HUES6 (cell line): ENCODE measurements at regions not wholly inside any gene's neighbourhood (a gene's known extent, or its start where the extent isn't known, plus 50 kb on each side); places are given as distances from the start of the nearest gene placed in this dataset.
A peak's percentile ranks its signal among the peaks of the same experiment; 100 is the strongest.

Experiments used
- H3K27ac ChIP-seq: 2 replicates; pipeline ENCODE4 v1.7.0; 2013; ENCODE audit warnings: low read depth, mild to moderate bottlenecking, low read length, inconsistent platforms
- H3K27me3 ChIP-seq: 2 replicates; pipeline ENCODE4 v1.6.1; 2013; ENCODE audit warnings: low read length; ENCODE audit not compliant: control insufficient read depth, insufficient read depth
- H3K36me3 ChIP-seq: 2 replicates; pipeline ENCODE4 v1.6.1; 2013; ENCODE audit warnings: low read length; ENCODE audit not compliant: control insufficient read depth, insufficient read depth
- H3K4me1 ChIP-seq: 2 replicates; pipeline ENCODE4 v1.6.1; 2013; ENCODE audit warnings: low read length; ENCODE audit not compliant: control insufficient read depth, insufficient read depth
- H3K4me3 ChIP-seq: 2 replicates; pipeline ENCODE4 v1.5.1; 2013; ENCODE audit warnings: low read depth, low read length
- H3K9ac ChIP-seq: one replicate; pipeline ENCODE4 v1.6.1; 2013; ENCODE audit warnings: mild to moderate bottlenecking, low read length
- H3K9me3 ChIP-seq: 2 replicates; pipeline ENCODE4 v1.6.1; 2013; ENCODE audit warnings: low read depth, low read length; ENCODE audit not compliant: control insufficient read depth, insufficient read depth

DNA sequence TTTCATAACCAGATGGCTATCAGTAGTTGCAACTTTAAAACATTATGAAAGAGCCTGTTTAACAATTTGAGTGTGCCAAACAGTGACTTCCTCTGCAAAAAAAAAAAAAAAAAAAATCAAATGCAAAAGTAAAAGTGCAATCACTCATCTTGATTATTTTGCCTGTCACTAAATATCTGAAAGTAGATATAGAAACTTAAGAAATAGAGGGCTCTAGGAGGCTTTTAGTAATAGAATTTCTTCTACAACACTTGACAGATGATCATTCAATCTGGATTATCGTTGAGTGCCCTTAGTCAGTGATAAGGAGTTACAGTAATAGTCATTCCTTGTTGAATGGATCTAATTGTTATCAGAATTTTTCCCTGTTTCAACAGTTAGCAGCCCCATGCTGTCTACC, 101.8 kb downstream of the CETN3 start:
- Histone ChIP-seq H3K27me3 (no peaks in the 10 kb centered on the region), H3K36me3 (no peaks in the 10 kb centered on the region), H3K9ac (no peak overlapping the region), H3K27ac (no peak overlapping the region), H3K4me3 (no peak overlapping the region), H3K4me1 (peaks cover 16% of the 10 kb centered on the region; the same call in 1 of the 2 replicates), H3K9me3 (no peaks in the 10 kb centered on the region)

DNA sequence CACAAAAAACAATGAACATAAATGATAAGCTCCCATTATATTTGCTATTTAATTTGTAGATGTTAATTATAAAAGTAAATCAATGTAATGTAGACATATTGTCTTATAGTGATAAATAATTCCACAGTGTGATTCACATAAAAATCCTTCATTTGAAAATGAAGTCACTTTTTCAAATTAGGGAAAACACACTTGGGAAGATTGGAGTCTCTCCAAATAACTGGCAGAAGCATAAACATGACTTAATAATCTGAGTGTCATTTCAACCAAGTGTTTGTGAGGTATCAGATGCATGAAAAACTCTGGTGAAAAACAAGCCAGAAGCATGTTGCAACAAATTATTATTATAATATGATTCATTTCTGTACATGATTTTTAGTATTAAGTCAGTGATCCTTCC, 102.2 kb downstream of the CETN3 start:
- no peak overlapping the region for H3K27ac ChIP-seq
- no peaks in the 10 kb centered on the region for H3K9me3 ChIP-seq
- no peak overlapping the region for H3K9ac ChIP-seq
- peaks cover 16% of the 10 kb centered on the region; the same call in 1 of the 2 replicates for H3K4me1 ChIP-seq
- H3K27me3 ChIP-seq: no peaks in the 10 kb centered on the region
- no peak overlapping the region for H3K4me3 ChIP-seq
- H3K36me3 ChIP-seq: no peaks in the 10 kb centered on the region

DNA sequence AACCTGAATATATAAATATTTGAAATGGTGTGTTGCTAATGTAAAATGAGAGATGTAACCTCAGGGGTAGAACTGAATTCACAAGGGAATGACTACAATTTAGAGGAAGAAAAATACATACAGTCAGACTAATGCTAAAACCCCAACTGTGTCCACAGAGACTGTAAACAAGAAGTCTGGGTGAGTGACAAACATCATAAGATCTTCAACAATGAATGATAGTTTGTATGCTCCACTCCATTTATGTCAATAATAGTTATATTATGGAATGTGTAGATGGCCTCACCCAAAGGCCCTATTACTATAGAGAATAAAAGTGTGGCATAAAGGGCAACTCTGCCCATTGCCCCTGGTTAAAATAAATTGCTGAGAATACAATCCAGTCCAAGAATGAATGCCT, 102.9 kb downstream of the CETN3 start:
- Histone ChIP-seq H3K27me3 (no peaks in the 10 kb centered on the region), H3K9ac (no peak overlapping the region), H3K4me1 (peaks cover 16% of the 10 kb centered on the region; the same call in 1 of the 2 replicates), H3K9me3 (no peaks in the 10 kb centered on the region), H3K36me3 (no peaks in the 10 kb centered on the region), H3K27ac (no peak overlapping the region), H3K4me3 (no peak overlapping the region)

DNA sequence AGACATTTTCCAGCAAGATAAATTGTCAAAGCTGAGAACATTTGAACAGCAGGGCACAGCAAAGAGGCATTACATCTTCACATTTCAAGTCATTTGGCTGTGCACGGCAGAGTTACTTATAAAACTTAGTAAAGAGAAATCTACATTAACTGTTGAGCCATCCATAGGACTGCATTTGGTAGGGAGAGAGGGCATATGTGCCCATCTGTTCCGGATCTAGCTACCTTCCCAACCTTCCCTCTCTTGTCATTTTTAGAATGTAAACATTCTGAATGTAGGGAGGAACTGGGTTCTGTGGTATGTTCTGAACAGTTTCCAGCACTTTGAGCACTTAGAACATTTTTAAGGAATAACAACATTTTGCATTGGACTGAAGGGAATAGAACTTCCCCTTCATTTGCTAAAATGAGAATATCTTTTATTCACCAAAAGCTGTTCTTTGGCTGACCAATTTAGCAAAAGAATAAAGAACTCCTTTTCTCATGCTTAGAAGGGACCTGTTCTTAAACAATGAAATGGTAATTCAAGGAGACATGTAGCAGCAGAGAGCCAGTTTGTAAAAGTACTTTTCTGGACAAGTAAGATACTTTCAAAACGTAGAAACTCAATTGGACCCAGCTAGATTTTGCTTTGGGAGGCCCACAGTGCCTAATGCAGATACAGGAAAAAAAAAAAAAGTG, 104.4 kb downstream of the CETN3 start:
- no peaks in the 10 kb centered on the region for H3K27me3 ChIP-seq
- H3K27ac ChIP-seq: no peak overlapping the region; the same call in 1 of the 2 replicates
- no peak overlapping the region for H3K9ac ChIP-seq
- no peaks in the 10 kb centered on the region for H3K36me3 ChIP-seq
- H3K4me3 ChIP-seq: peak overlapping the region; percentile 7; the same call in 1 of the 2 replicates
- H3K9me3 ChIP-seq: no peaks in the 10 kb centered on the region
- H3K4me1 ChIP-seq: peaks cover 16% of the 10 kb centered on the region; the same call in 1 of the 2 replicates

DNA sequence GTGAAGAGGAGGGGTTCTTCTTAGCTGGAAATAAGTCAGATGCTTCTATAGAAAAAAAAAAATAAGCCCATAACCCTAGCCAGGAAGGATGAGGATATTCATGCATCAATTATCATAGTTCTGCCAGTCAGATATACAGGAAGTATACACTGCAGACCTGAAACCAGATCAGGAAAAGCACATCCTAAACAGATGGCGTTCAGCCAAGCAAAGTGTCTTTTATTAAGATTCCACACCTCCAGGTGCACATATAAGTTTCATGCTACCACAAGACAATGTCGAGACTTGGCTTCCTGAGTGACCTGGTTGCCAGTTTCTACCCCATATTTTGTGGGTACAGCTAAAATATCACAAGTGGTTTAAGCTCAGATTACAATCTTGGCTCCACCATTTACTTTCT, 108.3 kb downstream of the CETN3 start:
- no peaks in the 10 kb centered on the region for H3K36me3 ChIP-seq
- no peaks in the 10 kb centered on the region for H3K27me3 ChIP-seq
- no peak overlapping the region for H3K4me3 ChIP-seq
- H3K27ac ChIP-seq: no peak overlapping the region
- no peak overlapping the region for H3K9ac ChIP-seq
- H3K4me1 ChIP-seq: peaks cover 32% of the 10 kb centered on the region
- H3K9me3 ChIP-seq: no peaks in the 10 kb centered on the region

DNA sequence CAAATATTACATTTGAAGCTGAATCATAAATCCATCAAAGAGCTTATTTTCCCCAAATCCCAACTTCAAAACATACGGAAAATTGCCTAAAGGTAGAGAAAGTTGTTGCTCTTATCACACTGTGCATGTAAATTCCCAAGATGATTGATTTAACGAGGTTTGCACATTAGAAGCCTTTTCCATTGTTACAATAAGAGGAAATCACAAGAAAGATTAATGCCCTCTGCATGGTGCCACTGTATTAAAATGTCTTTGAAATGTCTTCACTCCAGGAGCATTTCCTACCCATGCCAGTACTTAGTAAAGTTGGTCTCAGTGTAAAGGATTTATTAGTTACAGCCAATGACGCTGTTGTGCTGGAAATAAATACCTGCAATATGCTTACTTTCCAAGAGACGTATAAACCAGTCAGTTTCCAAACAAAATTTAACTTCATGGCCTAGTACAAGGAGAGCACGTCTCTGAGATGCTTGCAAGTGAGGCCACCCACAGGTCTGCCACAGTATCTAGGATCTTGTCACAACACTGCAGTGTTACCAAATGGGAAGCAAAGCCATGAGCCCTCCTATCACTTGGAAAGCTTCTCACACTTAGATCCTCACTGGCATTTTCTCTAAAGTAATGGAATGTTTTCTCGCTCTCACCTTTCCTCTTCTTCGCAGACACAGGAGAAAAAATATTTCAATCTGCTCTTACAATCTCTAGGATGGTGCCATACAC, 112.4 kb downstream of the CETN3 start:
- H3K36me3 ChIP-seq: no peaks in the 10 kb centered on the region
- H3K4me3 ChIP-seq: no peak overlapping the region
- peaks cover 31% of the 10 kb centered on the region for H3K4me1 ChIP-seq
- H3K9me3 ChIP-seq: no peaks in the 10 kb centered on the region
- H3K9ac ChIP-seq: no peak overlapping the region
- H3K27me3 ChIP-seq: no peaks in the 10 kb centered on the region
- H3K27ac ChIP-seq: no peak overlapping the region

DNA sequence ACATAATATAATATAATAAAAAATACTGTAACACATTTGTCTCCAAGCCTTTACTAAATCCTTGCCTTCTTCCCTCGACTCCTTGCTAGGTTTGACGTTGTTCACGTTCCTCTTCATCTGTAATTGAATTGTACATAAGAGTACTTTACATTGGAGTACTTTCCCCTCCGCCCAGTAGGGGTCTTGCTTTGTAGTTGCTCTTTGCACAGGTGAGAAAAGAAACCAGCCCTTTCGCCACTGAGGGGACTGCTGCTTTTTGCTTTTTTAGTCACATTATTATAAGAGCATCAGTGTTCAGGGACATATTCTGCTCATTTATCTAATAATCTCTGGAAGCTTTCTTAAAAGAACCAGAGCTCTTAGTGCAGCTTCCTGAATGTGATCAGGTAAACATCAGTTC, 115.0 kb downstream of the CETN3 start:
- no peak overlapping the region for H3K9ac ChIP-seq
- no peaks in the 10 kb centered on the region for H3K9me3 ChIP-seq
- H3K4me1 ChIP-seq: peaks cover 36% of the 10 kb centered on the region
- no peak overlapping the region for H3K27ac ChIP-seq
- H3K27me3 ChIP-seq: no peaks in the 10 kb centered on the region
- H3K36me3 ChIP-seq: no peaks in the 10 kb centered on the region
- H3K4me3 ChIP-seq: no peak overlapping the region

DNA sequence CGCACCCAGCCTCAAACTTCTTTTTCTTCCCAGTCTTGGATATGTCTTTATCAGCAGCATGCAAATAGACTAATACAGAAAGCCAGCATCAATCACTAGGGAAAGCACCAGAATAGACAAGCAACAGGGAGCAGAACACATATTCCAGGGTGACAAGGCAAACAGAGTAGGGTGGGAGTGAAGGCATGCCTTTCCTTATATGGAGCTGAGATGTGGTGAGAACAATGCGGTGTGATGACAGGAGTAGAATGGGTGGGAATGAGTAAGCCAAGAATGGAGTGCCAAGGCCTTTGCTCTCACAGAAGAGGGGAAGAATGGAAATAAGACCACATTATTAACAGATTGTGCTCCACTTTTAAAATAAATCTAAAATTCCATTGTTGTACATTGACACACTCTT, 115.6 kb downstream of the CETN3 start:
- Histone ChIP-seq H3K27ac (no peak overlapping the region), H3K4me3 (no peak overlapping the region), H3K9me3 (no peaks in the 10 kb centered on the region), H3K27me3 (no peaks in the 10 kb centered on the region), H3K9ac (no peak overlapping the region), H3K36me3 (no peaks in the 10 kb centered on the region), H3K4me1 (peaks cover 36% of the 10 kb centered on the region)

DNA sequence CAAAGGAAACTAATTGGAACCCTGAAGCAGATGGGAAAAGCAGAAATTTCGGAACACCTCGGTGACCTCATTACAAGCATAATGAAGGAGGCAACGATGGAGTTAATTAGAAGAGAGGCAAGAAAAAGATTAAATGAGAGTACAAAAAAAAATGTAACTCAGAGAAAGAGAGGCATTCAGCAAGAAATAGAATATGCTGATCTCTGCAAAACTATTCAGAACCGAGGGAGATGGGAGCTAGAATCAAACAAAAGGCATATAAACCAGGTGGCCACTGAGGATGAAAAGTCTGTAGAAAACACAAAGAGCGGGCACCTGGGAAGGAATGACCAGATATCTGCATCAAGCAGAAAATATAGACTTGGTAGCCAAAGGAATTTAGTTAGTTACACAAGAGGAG, 118.9 kb downstream of the CETN3 start:
- Histone ChIP-seq H3K4me1 (peaks cover 16% of the 10 kb centered on the region), H3K4me3 (no peak overlapping the region), H3K27ac (no peak overlapping the region), H3K9me3 (no peaks in the 10 kb centered on the region), H3K27me3 (no peaks in the 10 kb centered on the region), H3K9ac (no peak overlapping the region), H3K36me3 (no peaks in the 10 kb centered on the region)

DNA sequence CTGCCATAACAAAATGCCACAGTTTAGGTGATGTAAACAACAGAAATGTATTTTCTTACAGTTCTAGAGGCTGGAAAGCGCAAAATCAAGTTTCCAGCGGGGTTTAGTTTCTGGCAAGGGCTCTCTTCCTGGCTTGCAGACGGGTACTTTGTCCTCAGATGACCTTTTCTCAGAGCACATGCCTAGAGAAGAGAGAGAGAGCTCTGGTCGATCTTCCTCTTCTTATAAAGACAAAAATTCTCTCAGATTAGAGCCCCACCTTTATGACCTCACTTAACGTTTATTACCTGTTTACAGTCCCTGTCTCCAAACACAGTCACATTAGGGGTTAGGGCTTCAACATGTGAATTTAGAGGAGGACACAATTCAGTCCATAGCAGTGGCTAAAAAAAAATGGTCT, 119.7 kb downstream of the CETN3 start:
- no peak overlapping the region for H3K27ac ChIP-seq
- no peaks in the 10 kb centered on the region for H3K36me3 ChIP-seq
- H3K9me3 ChIP-seq: no peaks in the 10 kb centered on the region
- H3K4me1 ChIP-seq: peaks cover 12% of the 10 kb centered on the region
- H3K27me3 ChIP-seq: no peaks in the 10 kb centered on the region
- no peak overlapping the region for H3K9ac ChIP-seq
- no peak overlapping the region for H3K4me3 ChIP-seq

DNA sequence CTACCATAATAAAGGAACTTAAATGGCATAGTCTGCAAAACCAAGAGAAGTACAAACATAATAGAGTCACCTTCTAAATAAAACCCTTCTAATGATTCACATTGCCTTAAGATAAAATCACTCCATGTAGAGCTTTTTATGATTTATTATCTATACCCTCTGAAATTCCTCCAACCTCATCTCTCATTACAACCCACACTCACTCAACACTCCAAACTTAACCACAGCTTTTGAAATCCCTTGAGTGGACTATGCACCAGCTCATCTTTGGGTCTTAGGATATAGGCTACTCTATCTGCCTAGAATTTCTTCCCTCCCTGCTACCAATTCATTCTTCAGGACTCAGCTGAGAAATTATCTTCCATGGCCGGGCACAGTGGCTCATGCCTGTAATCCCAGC, 122.5 kb downstream of the CETN3 start:
- H3K27ac ChIP-seq: no peak overlapping the region
- H3K9ac ChIP-seq: no peak overlapping the region
- peaks cover 5% of the 10 kb centered on the region; the same call in 1 of the 2 replicates for H3K4me1 ChIP-seq
- no peaks in the 10 kb centered on the region for H3K36me3 ChIP-seq
- H3K4me3 ChIP-seq: no peak overlapping the region
- H3K9me3 ChIP-seq: no peaks in the 10 kb centered on the region
- no peaks in the 10 kb centered on the region for H3K27me3 ChIP-seq
